Mesenchymal stem cell (in vitro differentiated cells and primary cell): ENCODE measurements at regions not wholly inside any gene's neighbourhood (a gene's known extent, or its start where the extent isn't known, plus 50 kb on each side); places are given as distances from the start of the nearest gene placed in this dataset.

ENCODE experiments used
- DNase-seq: peaks from one replicate; pipeline ENCODE4 v3.0.0-alpha.2; 2013
- H2AFZ ChIP-seq: one replicate; pipeline ENCODE4 v1.6.1; 2013; ENCODE audit warnings: low read depth, mild to moderate bottlenecking, control low read depth, inconsistent platforms, low read length, moderate library complexity
- H2AK5ac ChIP-seq: 2 replicates; pipeline ENCODE4 v1.6.1; 2013; ENCODE audit warnings: low read length, moderate library complexity, mild to moderate bottlenecking, inconsistent platforms; ENCODE audit not compliant: severe bottlenecking
- H2BK120ac ChIP-seq: one replicate; pipeline ENCODE4 v1.6.1; 2013; ENCODE audit warnings: low read depth, mild to moderate bottlenecking, inconsistent platforms, low read length, moderate library complexity
- H2BK12ac ChIP-seq, 2 experiments: one replicate each; pipeline ENCODE4 v1.6.1; 2013; ENCODE audit warnings: inconsistent platforms in 2 of 2, low read length in 2 of 2, mild to moderate bottlenecking in 2 of 2, moderate library complexity in 2 of 2, control low read depth in 1 of 2
- H2BK15ac ChIP-seq: one replicate; pipeline ENCODE4 v1.6.1; 2013; ENCODE audit warnings: mild to moderate bottlenecking, low read depth, inconsistent platforms; ENCODE audit not compliant: poor library complexity, severe bottlenecking
- H2BK5ac ChIP-seq: 2 replicates; pipeline ENCODE4 v1.6.1; 2013; ENCODE audit warnings: low read depth, mild to moderate bottlenecking, low read length, control low read depth, inconsistent platforms; ENCODE audit not compliant: poor library complexity, severe bottlenecking
- H3K14ac ChIP-seq, 2 experiments: one replicate each; pipeline ENCODE4 v1.6.1; 2013; ENCODE audit warnings: inconsistent platforms in 2 of 2, low read length in 2 of 2, control low read depth in 1 of 2, mild to moderate bottlenecking in 1 of 2, moderate library complexity in 1 of 2
- H3K18ac ChIP-seq, 2 experiments: one replicate each; pipeline ENCODE4 v1.6.1; 2013; ENCODE audit warnings: inconsistent platforms in 2 of 2, low read length in 2 of 2, control low read depth in 1 of 2, low read depth in 1 of 2, mild to moderate bottlenecking in 1 of 2
- H3K23ac ChIP-seq, 2 experiments: one replicate each; pipeline ENCODE4 v1.6.1; 2013; ENCODE audit warnings: inconsistent platforms in 2 of 2, low read length in 2 of 2, mild to moderate bottlenecking in 2 of 2, moderate library complexity in 2 of 2, control low read depth in 1 of 2
- H3K27ac ChIP-seq: 2 replicates; pipeline ENCODE4 v1.5.1; 2013; ENCODE audit warnings: mild to moderate bottlenecking, moderate library complexity, low read length, control low read depth, inconsistent platforms; ENCODE audit not compliant: poor library complexity, severe bottlenecking
- H3K27me3 ChIP-seq, 2 experiments: 2 replicates each; pipeline versions ENCODE4 v1.6.1 to v1.7.0; 2013; ENCODE audit warnings: low read length in 2 of 2, mild to moderate bottlenecking in 2 of 2, moderate library complexity in 2 of 2, control low read depth in 1 of 2, inconsistent platforms in 1 of 2; ENCODE audit not compliant: control insufficient read depth in 1 of 2, insufficient read depth in 1 of 2
- H3K36me3 ChIP-seq, 2 experiments: 2 replicates each; pipeline versions ENCODE4 v1.6.1 to v1.7.0; 2013; ENCODE audit warnings: low read length in 2 of 2, control low read depth in 1 of 2, inconsistent platforms in 1 of 2, low read depth in 1 of 2, mild to moderate bottlenecking in 1 of 2; ENCODE audit not compliant: insufficient read depth in 2 of 2, control insufficient read depth in 1 of 2
- H3K4ac ChIP-seq, 2 experiments: one replicate each; pipeline ENCODE4 v1.6.1; 2013; ENCODE audit warnings: inconsistent platforms in 2 of 2, low read length in 2 of 2, mild to moderate bottlenecking in 2 of 2, moderate library complexity in 2 of 2, control low read depth in 1 of 2, low read depth in 1 of 2
- H3K4me1 ChIP-seq: 2 replicates; pipeline ENCODE4 v1.6.1; 2013; ENCODE audit warnings: low read depth, low read length, control low read depth; ENCODE audit not compliant: control insufficient read depth, insufficient read depth
- H3K4me2 ChIP-seq: 2 replicates; pipeline ENCODE4 v1.6.1; 2013; ENCODE audit warnings: low read length, mild to moderate bottlenecking, inconsistent platforms; ENCODE audit not compliant: poor library complexity, severe bottlenecking
- H3K4me3 ChIP-seq, 2 experiments: 2 replicates each; pipeline versions ENCODE4 v1.5.1 to v1.7.0; 2013; ENCODE audit warnings: low read length in 2 of 2, mild to moderate bottlenecking in 2 of 2, control low read depth in 1 of 2, low read depth in 1 of 2; ENCODE audit not compliant: insufficient read depth in 1 of 2
- H3K79me1 ChIP-seq: replicated peaks from 2 replicates; pipeline ENCODE4 v1.6.1; 2013; ENCODE audit warnings: mild to moderate bottlenecking, control low read depth, low read length, inconsistent platforms; ENCODE audit not compliant: poor library complexity, severe bottlenecking
- H3K9ac ChIP-seq: 2 replicates; pipeline ENCODE4 v1.7.0; 2013; ENCODE audit warnings: mild to moderate bottlenecking, low read length, moderate library complexity
- H3K9me3 ChIP-seq: 2 replicates; pipeline ENCODE4 v1.7.0; 2013; ENCODE audit warnings: mild to moderate bottlenecking, low read length; ENCODE audit not compliant: control insufficient read depth
- H4K8ac ChIP-seq: one replicate; pipeline ENCODE4 v1.6.1; 2013; ENCODE audit warnings: inconsistent platforms, mild to moderate bottlenecking, low read length, moderate library complexity
- H4K91ac ChIP-seq: one replicate; pipeline ENCODE4 v1.6.1; 2013; ENCODE audit warnings: mild to moderate bottlenecking, low read length, inconsistent platforms
- WGBS: methylation state at CpG from one replicate; pipeline ENCODE4 v1.1.7; 2013; ENCODE audit warnings: mixed read lengths; 5-methylcytosine and 5-hydroxymethylcytosine counted together

DNA sequence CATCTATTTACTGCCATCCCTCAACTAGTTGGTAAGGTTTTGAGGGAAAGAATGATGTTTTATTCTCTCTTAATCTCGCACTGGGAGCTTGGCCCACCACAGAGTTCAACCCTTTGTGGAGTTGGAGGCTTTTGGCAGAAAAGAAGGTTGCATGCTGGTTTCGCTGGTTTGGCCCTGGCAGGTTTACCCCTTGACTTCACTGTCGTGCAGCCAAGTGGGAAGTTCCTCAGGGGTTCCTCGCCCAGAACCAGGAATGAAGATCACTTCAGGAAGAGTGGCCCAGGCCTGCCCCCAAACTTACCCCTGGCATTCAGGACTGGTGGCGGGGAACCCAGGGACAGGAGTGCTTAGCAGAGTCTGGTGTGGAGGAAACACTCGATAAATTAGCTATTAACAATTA, 103.1 kb upstream of the LYZL2 start:
- WGBS: over 99% methylated on average over 5 of the region's 6 CpGs
- no peak overlapping the region for H3K14ac ChIP-seq

GRCh38 chr10:30731963-30732362, 102.4 kb upstream of the LYZL2 start:
- no peaks in the 10 kb centered on the region for H3K36me3 ChIP-seq
- H2AFZ ChIP-seq: no peak overlapping the region
- peaks cover 14% of the 10 kb centered on the region for H3K9me3 ChIP-seq
- no peak overlapping the region for H3K4me3 ChIP-seq
- H3K18ac ChIP-seq: no peak overlapping the region
- H3K23ac ChIP-seq: no peak overlapping the region
- no peak overlapping the region for H3K4me2 ChIP-seq
- no peaks in the 10 kb centered on the region for H3K27me3 ChIP-seq
- H3K79me1 ChIP-seq: no peaks in the 10 kb centered on the region
- H3K4me1 ChIP-seq: peaks cover 6% of the 10 kb centered on the region
- H3K27ac ChIP-seq: no peak overlapping the region
- no peak overlapping the region for H2BK5ac ChIP-seq
- WGBS: 99% methylated on average over 4 of the region's 5 CpGs
- no peak overlapping the region for H4K8ac ChIP-seq
- peak overlapping the region; percentile 9 to 15 for H3K4ac ChIP-seq
- H3K9ac ChIP-seq: no peak overlapping the region
- peak overlapping the region; percentile 49 to 94 for H2BK12ac ChIP-seq
- H3K14ac ChIP-seq: no peak overlapping the region
- no peak overlapping the region for H2BK120ac ChIP-seq
- DNase-seq: no peak
- H2AK5ac ChIP-seq: no peak overlapping the region
- peak overlapping the region; percentile 74 for H4K91ac ChIP-seq
- H2BK15ac ChIP-seq: no peak overlapping the region

More for the DNA sequence above, 103.1 kb upstream of the LYZL2 start:
- H2BK5ac ChIP-seq: no peak overlapping the region
- peaks cover 14% of the 10 kb centered on the region for H3K9me3 ChIP-seq
- H3K18ac ChIP-seq: peak overlapping the region in 1 of 2 experiments; percentile 37
- H2AK5ac ChIP-seq: no peak overlapping the region
- peak overlapping the region in 1 of 2 experiments; percentile 27 for H3K4ac ChIP-seq
- DNase-seq: no peak
- peaks cover 4% of the 10 kb centered on the region for H3K4me1 ChIP-seq
- H3K36me3 ChIP-seq: no peaks in the 10 kb centered on the region
- H3K23ac ChIP-seq: no peak overlapping the region
- no peak overlapping the region for H2BK15ac ChIP-seq
- no peaks in the 10 kb centered on the region for H3K79me1 ChIP-seq
- peak overlapping the region in 1 of 2 experiments; percentile 4 for H2BK12ac ChIP-seq
- H3K27ac ChIP-seq: no peak overlapping the region
- H2BK120ac ChIP-seq: no peak overlapping the region
- no peak overlapping the region for H2AFZ ChIP-seq
- H4K91ac ChIP-seq: no peak overlapping the region
- no peak overlapping the region for H3K4me2 ChIP-seq
- H3K27me3 ChIP-seq: no peaks in the 10 kb centered on the region
- peak overlapping the region; percentile 7 for H4K8ac ChIP-seq
- no peak overlapping the region for H3K9ac ChIP-seq
- no peak overlapping the region for H3K4me3 ChIP-seq

DNA sequence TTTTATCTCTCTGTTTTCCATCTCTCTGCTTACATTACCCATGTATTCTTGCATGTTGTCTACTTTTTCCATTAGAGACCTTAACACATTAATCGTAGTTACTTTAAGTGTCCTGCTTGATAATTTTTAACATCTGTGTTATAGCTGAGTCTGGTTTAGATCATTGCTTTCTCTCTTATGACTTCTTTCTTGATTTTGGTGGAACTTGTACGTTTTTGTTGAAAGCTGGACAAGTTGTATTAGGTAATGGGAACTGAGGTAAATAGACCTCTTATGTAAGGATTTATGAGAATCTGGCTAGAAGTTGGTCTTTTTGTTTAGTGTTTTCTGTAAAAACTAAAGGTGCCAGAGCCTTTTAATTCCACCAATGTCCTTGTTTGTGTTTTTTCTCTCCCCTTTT, 100.8 kb upstream of the LYZL2 start:
- no peak overlapping the region for H4K8ac ChIP-seq
- H3K9me3 ChIP-seq: peaks cover 14% of the 10 kb centered on the region
- no peak overlapping the region for H3K14ac ChIP-seq
- no peaks in the 10 kb centered on the region for H3K79me1 ChIP-seq
- no peak overlapping the region for H3K18ac ChIP-seq
- H3K9ac ChIP-seq: no peak overlapping the region
- no peak overlapping the region for H2BK5ac ChIP-seq
- H3K36me3 ChIP-seq: no peaks in the 10 kb centered on the region
- H2BK12ac ChIP-seq: no peak overlapping the region
- no peaks in the 10 kb centered on the region for H3K27me3 ChIP-seq
- H2BK120ac ChIP-seq: no peak overlapping the region
- H3K4me1 ChIP-seq: peaks cover 3% of the 10 kb centered on the region
- no peak overlapping the region for H3K4ac ChIP-seq
- no peak overlapping the region for H2AK5ac ChIP-seq
- no peak overlapping the region for H3K27ac ChIP-seq
- 80% methylated on average over 2 of the region's 2 CpGs for WGBS
- no peak overlapping the region for H4K91ac ChIP-seq
- no peak for DNase-seq
- H2AFZ ChIP-seq: no peak overlapping the region
- no peak overlapping the region for H3K4me2 ChIP-seq
- no peak overlapping the region for H3K23ac ChIP-seq
- no peak overlapping the region for H3K4me3 ChIP-seq
- H2BK15ac ChIP-seq: no peak overlapping the region

- 98% methylated on average over 3 of the region's 4 CpGs for WGBS
- Histone ChIP-seq H2BK12ac (no peak overlapping the region), H3K27me3 (no peaks in the 10 kb centered on the region), H3K4me2 (no peak overlapping the region), H2BK120ac (no peak overlapping the region), H3K36me3 (no peaks in the 10 kb centered on the region), H3K4ac (no peak overlapping the region), H3K14ac (no peak overlapping the region), H3K4me1 (peaks cover 3% of the 10 kb centered on the region), H3K18ac (no peak overlapping the region), H4K91ac (no peak overlapping the region), H3K4me3 (no peak overlapping the region), H3K9ac (no peak overlapping the region), H3K27ac (no peak overlapping the region), H4K8ac (no peak overlapping the region), H2BK5ac (no peak overlapping the region), H3K79me1 (no peaks in the 10 kb centered on the region), H2AK5ac (no peak overlapping the region), H3K23ac (no peak overlapping the region), H3K9me3 (peaks cover 14% of the 10 kb centered on the region), H2BK15ac (no peak overlapping the region), H2AFZ (no peak overlapping the region)
- DNase-seq: no peak
Observed at GRCh38 chr10:30728766-30729165, 99.2 kb upstream of the LYZL2 start.
